IMR-90 (cell line): ENCODE measurements at regions not wholly inside any gene's neighbourhood (a gene's known extent, or its start where the extent isn't known, plus 50 kb on each side); places are given as distances from the start of the nearest gene placed in this dataset.

ENCODE experiments used
- ATAC-seq: fragments of 200-7000 bp; cut with Tn5 transposase; 2 replicates; pipeline ENCODE4 v1.9.1; 2020; ENCODE audit warnings: low read depth, mild to moderate bottlenecking, moderate library complexity
- BruUV-seq: library from RNA; stranded (reverse); fragments of 400-500 nt; replicated peaks from 2 replicates; lab custom pipeline; 2021; lab: Mats Ljungman, UMichigan
- CTCF ChIA-PET: fragments of 300-600 bp; formaldehyde crosslinking; extraction: SDS; loops from one replicate; lab custom pipeline; 2021; ENCODE audit warnings: antibody characterized with exemption; lab: Yijun Ruan, JAX
- POLR2A ChIA-PET: fragments of 300-600 bp; sonication (Branson Sonifier 250); formaldehyde crosslinking; loops from one replicate; lab custom pipeline; 2022; ENCODE audit warnings: antibody characterized with exemption; ENCODE audit not compliant: unreplicated experiment; lab: Charles Lee
- DNase-seq: peaks from one replicate; pipeline ENCODE4 v3.0.0; 2013
- H2AFZ ChIP-seq: replicated peaks from 2 replicates; pipeline ENCODE3; 2013; ENCODE audit warnings: low read length, mild to moderate bottlenecking; ENCODE audit not compliant: poor library complexity
- H2AK5ac ChIP-seq: 2 replicates; pipeline ENCODE4 v1.6.1; 2013; ENCODE audit warnings: low read depth, low read length, inconsistent platforms
- H2AK9ac ChIP-seq: replicated peaks from 2 replicates; pipeline ENCODE3; 2013; ENCODE audit warnings: mild to moderate bottlenecking, low read depth, low read length, moderate library complexity; ENCODE audit not compliant: poor library complexity
- H2BK120ac ChIP-seq: 2 replicates; pipeline ENCODE4 v1.6.1; 2013; ENCODE audit warnings: low read depth, low read length, inconsistent platforms
- H2BK15ac ChIP-seq: 3 replicates; pipeline ENCODE4 v1.6.1; 2013; ENCODE audit warnings: low read depth, low read length, inconsistent platforms
- H2BK20ac ChIP-seq: 2 replicates; pipeline ENCODE4 v1.6.1; 2013; ENCODE audit warnings: low read depth, mild to moderate bottlenecking, inconsistent platforms, low read length, moderate library complexity
- H2BK5ac ChIP-seq: 2 replicates; pipeline ENCODE4 v1.6.1; 2013; ENCODE audit warnings: mild to moderate bottlenecking, low read depth, low read length, inconsistent platforms; ENCODE audit not compliant: poor library complexity, severe bottlenecking
- H3K14ac ChIP-seq: replicated peaks from 2 replicates; pipeline ENCODE4 v1.6.1; 2013; ENCODE audit warnings: low read depth, low read length, inconsistent platforms
- H3K18ac ChIP-seq: 2 replicates; pipeline ENCODE4 v1.6.1; 2013; ENCODE audit warnings: low read depth, low read length, control low read depth
- H3K23ac ChIP-seq: 2 replicates; pipeline ENCODE4 v1.6.1; 2013; ENCODE audit warnings: low read depth, low read length, inconsistent platforms
- H3K27ac ChIP-seq: 2 replicates; pipeline ENCODE4 v1.5.1; 2013; ENCODE audit warnings: mild to moderate bottlenecking, control low read depth, low read length; ENCODE audit not compliant: insufficient read depth
- H3K27me3 ChIP-seq: 2 replicates; pipeline ENCODE4 v1.6.1; 2013; ENCODE audit warnings: low read length; ENCODE audit not compliant: control insufficient read depth, insufficient read depth
- H3K36me3 ChIP-seq: 2 replicates; pipeline ENCODE4 v1.6.1; 2013; ENCODE audit warnings: low read length, mixed read lengths; ENCODE audit not compliant: control insufficient read depth, insufficient read depth
- H3K4ac ChIP-seq: 2 replicates; pipeline ENCODE4 v1.6.1; 2013; ENCODE audit warnings: low read depth, low read length, inconsistent platforms
- H3K4me1 ChIP-seq: 2 replicates; pipeline ENCODE4 v1.6.1; 2013; ENCODE audit warnings: low read length, mixed read lengths; ENCODE audit not compliant: control insufficient read depth, insufficient read depth
- H3K4me2 ChIP-seq: 2 replicates; pipeline ENCODE4 v1.6.1; 2013; ENCODE audit warnings: low read depth, mild to moderate bottlenecking, control low read depth, low read length, moderate library complexity
- H3K4me3 ChIP-seq: 2 replicates; pipeline ENCODE4 v1.5.1; 2013; ENCODE audit warnings: low read depth, mild to moderate bottlenecking, control low read depth, low read length, moderate library complexity; ENCODE audit not compliant: insufficient read depth
- H3K56ac ChIP-seq: 2 replicates; pipeline ENCODE4 v1.6.1; 2013; ENCODE audit warnings: low read length, inconsistent platforms; ENCODE audit not compliant: insufficient read depth; ENCODE audit errors: extremely low read depth
- H3K79me1 ChIP-seq, 2 experiments: 2 replicates each; pipeline ENCODE4 v1.6.1; 2013; ENCODE audit warnings: low read length in 2 of 2, inconsistent platforms in 1 of 2, low read depth in 1 of 2
- H3K9ac ChIP-seq: 2 replicates; pipeline ENCODE4 v1.6.1; 2013; ENCODE audit warnings: low read depth, low read length, control low read depth
- H3K9me1 ChIP-seq: 2 replicates; pipeline ENCODE4 v1.6.1; 2013; ENCODE audit warnings: low read length, inconsistent platforms; ENCODE audit not compliant: insufficient read depth
- H3K9me3 ChIP-seq: 2 replicates; pipeline ENCODE4 v1.6.1; 2013; ENCODE audit warnings: low read length; ENCODE audit not compliant: control insufficient read depth, insufficient read depth
- H4K20me1 ChIP-seq: 2 replicates; pipeline ENCODE4 v1.6.1; 2013; ENCODE audit warnings: low read length, inconsistent platforms; ENCODE audit not compliant: insufficient read depth
- H4K5ac ChIP-seq: 2 replicates; pipeline ENCODE4 v1.6.1; 2013; ENCODE audit warnings: mild to moderate bottlenecking, low read depth, low read length, control low read depth
- H4K8ac ChIP-seq, 2 experiments: 2 replicates each; pipeline ENCODE4 v1.6.1; 2013; ENCODE audit warnings: low read depth in 2 of 2, low read length in 2 of 2, control low read depth in 1 of 2, inconsistent platforms in 1 of 2
- H4K91ac ChIP-seq: 2 replicates; pipeline ENCODE4 v1.6.1; 2013; ENCODE audit warnings: low read depth, low read length, inconsistent platforms; ENCODE audit not compliant: insufficient read depth
- BHLHE40 ChIP-seq: fragments of 150-350 bp; IDR thresholded peaks from 2 replicates; pipeline ENCODE4 v1.6.1; 2016; ENCODE audit warnings: mild to moderate bottlenecking, low read depth, low read length
- CEBPB ChIP-seq: IDR thresholded peaks from 2 replicates; pipeline ENCODE4 v1.6.1; 2012; ENCODE audit warnings: low read depth, low read length, improper control_type of control experiment
- CHD1 ChIP-seq: IDR thresholded peaks from 2 replicates; pipeline ENCODE4 v1.6.1; 2012; ENCODE audit warnings: low read depth, low read length, improper control_type of control experiment
- NFE2L2 ChIP-seq: fragments of 150-350 bp; IDR thresholded peaks from 2 replicates; pipeline ENCODE4 v1.6.1; 2016; ENCODE audit warnings: low read depth, mild to moderate bottlenecking, low read length
- RCOR1 ChIP-seq: IDR thresholded peaks from 2 replicates; pipeline ENCODE4 v1.6.1; 2012; ENCODE audit warnings: mild to moderate bottlenecking, low read length, improper control_type of control experiment; ENCODE audit not compliant: insufficient replicate concordance
- SMC3 ChIP-seq: fragments of 150-350 bp; IDR thresholded peaks from 2 replicates; pipeline ENCODE4 v1.6.1; 2016; ENCODE audit warnings: low read depth, mild to moderate bottlenecking, antibody characterized with exemption, low read length, moderate library complexity
- WGBS, 2 experiments: methylation state at CpG; one replicate each; pipeline versions ENCODE4 v1.1.5 to v1.1.7; 2013; ENCODE audit warnings: missing lambda C conversion rate in 2 of 2; ENCODE audit not compliant: insufficient read length in 1 of 2; ENCODE audit errors: extremely low coverage in 2 of 2; 5-methylcytosine and 5-hydroxymethylcytosine counted together
- dilution Hi-C: fragments of 300-500 bp; cut with HindIII; formaldehyde crosslinking; loops from one replicate; pipeline ENCODE4 v1.14.3; 2018; ENCODE audit warnings: low sequenced_read_pairs; ENCODE audit not compliant: unreplicated experiment
- in situ Hi-C: fragments of 300-500 bp; cut with MboI; formaldehyde crosslinking; loops from 3 replicates; pipeline ENCODE4 v1.14.3; 2019; ENCODE audit warnings: low sequenced_read_pairs, inconsistent platforms, mixed read lengths
- intact Hi-C: fragments of 100-400 bp; cut with micrococcal nuclease; formaldehyde crosslinking; loops from 2 replicates; pipeline ENCODE4 v1.10.0; 2022

DNA sequence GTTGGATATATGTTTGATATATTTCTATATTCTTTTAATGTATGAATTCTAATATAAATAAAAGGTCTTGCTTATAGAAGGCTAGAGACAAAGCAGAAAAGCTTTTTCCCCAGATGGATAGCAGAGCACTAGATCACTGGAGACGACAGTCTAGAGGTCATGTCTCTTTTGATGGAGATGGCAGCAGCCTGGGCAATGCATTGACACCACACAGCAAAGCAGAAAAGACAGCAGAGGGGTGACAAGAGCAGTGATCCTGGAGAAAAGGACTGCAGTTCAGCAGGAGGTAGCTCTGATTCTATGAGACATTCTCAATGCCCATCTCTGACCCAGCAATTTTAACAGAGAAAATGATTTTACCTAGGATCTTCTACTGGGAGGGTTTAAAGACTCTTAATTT, 210.6 kb downstream of the DTHD1 start:
- DNase-seq (no peak), ATAC-seq (no peak)
- H3K4me3 ChIP-seq = no peak overlapping the region
- H3K9me1 ChIP-seq = no peaks in the 10 kb centered on the region
- no peak overlapping the region for H3K56ac ChIP-seq
- H2AK9ac ChIP-seq = no peak overlapping the region
- TF ChIP-seq CHD1 (no peak), BHLHE40 (no peak), CEBPB (no peak), NFE2L2 (no peak), RCOR1 (no peak), SMC3 (no peak)
- H3K9ac ChIP-seq = no peak overlapping the region
- H2BK120ac ChIP-seq = no peak overlapping the region
- intact Hi-C loops = no loop called here
- H2AK5ac ChIP-seq = no peak overlapping the region
- BruUV-seq = no TSS peak
- no peak overlapping the region for H2AFZ ChIP-seq
- H2BK5ac ChIP-seq = no peak overlapping the region
- no peak overlapping the region for H2BK15ac ChIP-seq
- no peak overlapping the region for H3K23ac ChIP-seq
- in situ Hi-C loops = no loop called here
- H3K4me1 ChIP-seq = no peaks in the 10 kb centered on the region
- no peak overlapping the region for H4K8ac ChIP-seq
- no peak overlapping the region for H3K14ac ChIP-seq
- no peak overlapping the region for H3K27ac ChIP-seq
- no peak overlapping the region for H3K4ac ChIP-seq
- ChIA-PET CTCF (no interaction called here), POLR2A (no interaction called here)
- no peak overlapping the region for H4K91ac ChIP-seq
- 0% methylated on average over 1 of the region's 1 CpG; no CpG with 5 or more reads in 1 of the 2 experiments for WGBS, 2 experiments
- no peaks in the 10 kb centered on the region for H3K27me3 ChIP-seq
- dilution Hi-C loops = no loop called here
- no peaks in the 10 kb centered on the region for H3K79me1 ChIP-seq
- no peak overlapping the region for H3K18ac ChIP-seq
- no peak overlapping the region for H3K4me2 ChIP-seq
- H3K9me3 ChIP-seq = no peaks in the 10 kb centered on the region
- no peaks in the 10 kb centered on the region for H3K36me3 ChIP-seq
- no peaks in the 10 kb centered on the region for H4K20me1 ChIP-seq
- no peak overlapping the region for H4K5ac ChIP-seq
- H2BK20ac ChIP-seq = no peak overlapping the region
